Peyer's patch (tissue), 4 donors: ENCODE measurements at regions not wholly inside any gene's neighbourhood (a gene's known extent, or its start where the extent isn't known, plus 50 kb on each side); places are given as distances from the start of the nearest gene placed in this dataset.

ENCODE experiments used
- DNase-seq, 3 donors: peaks; one replicate each; pipeline ENCODE4 v3.0.0-alpha.2; 2017 to 2019
- H3K27ac ChIP-seq, 4 donors: fragments of 200-600 bp; sonication (generic); one replicate each; pipeline ENCODE4 v1.5.1; 2016 to 2019
- H3K27me3 ChIP-seq, 2 donors: fragments of 200-600 bp; sonication (generic); one replicate each; pipeline ENCODE4 v1.5.1; 2019
- H3K36me3 ChIP-seq, 3 donors: fragments of 200-600 bp; sonication (generic); one replicate each; pipeline ENCODE4 v1.5.1; 2016 to 2019
- H3K4me1 ChIP-seq, 4 donors: fragments of 200-600 bp; sonication (generic); one replicate each; pipeline ENCODE4 v1.5.1; 2016 to 2019
- H3K4me3 ChIP-seq, 4 donors: fragments of 200-600 bp; sonication (generic); 1 replicate in 3 of 4; 2 replicates in 1 of 4; pipeline ENCODE4 v1.5.1; 2016 to 2019; ENCODE audit warnings: mild to moderate bottlenecking in 1 of 4
- H3K9me3 ChIP-seq, 4 donors: fragments of 200-600 bp; sonication (generic); one replicate each; pipeline ENCODE4 v1.5.1; 2016 to 2019; ENCODE audit warnings: mild to moderate bottlenecking in 1 of 4
- POLR2A ChIP-seq, 2 donors: fragments of 450-650 bp; IDR thresholded peaks; one replicate each; pipeline ENCODE4 v1.5.1; 2017; ENCODE audit warnings: antibody characterized with exemption in 2 of 2, mild to moderate bottlenecking in 2 of 2, moderate library complexity in 2 of 2
- TF ChIP-seq, protein P1 (sequence below), 6 experiments: fragments of 450-650 bp in 4 of 6; fragments of 200-600 bp in 2 of 6; sonication (generic) in 1 of 6; IDR thresholded peaks; one replicate each; pipeline ENCODE4 v1.5.1; 2017 to 2019; ENCODE audit warnings: antibody characterized with exemption in 6 of 6, mild to moderate bottlenecking in 3 of 6, moderate library complexity in 1 of 6

DNA sequence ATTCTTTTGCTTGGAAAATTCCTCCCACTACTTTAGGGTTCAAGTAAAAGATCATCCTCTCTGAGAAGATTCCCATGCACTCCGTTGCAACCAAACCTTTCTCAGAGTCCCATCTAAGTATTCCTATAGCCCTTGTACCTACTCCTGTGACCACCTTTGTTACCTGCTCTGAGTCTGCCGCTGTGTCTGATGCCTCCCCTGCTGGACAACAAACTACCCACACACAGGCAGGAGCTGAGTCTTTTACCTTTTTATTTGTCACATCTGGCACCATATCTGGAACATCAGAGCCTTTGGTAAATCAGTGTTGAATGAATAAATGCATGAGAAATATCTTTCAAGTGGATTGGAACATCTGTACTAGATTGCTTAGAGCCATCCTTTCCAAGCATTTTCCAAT, 82.1 kb upstream of the FLRT2 start:
- no peaks in the 10 kb centered on the region for H3K4me1 ChIP-seq
- no peaks in the 10 kb centered on the region for H3K27me3 ChIP-seq
- TF ChIP-seq POLR2A (IDR thresholded peaks at IDR 0.05) = no peak
- TF ChIP-seq, protein P1, sequence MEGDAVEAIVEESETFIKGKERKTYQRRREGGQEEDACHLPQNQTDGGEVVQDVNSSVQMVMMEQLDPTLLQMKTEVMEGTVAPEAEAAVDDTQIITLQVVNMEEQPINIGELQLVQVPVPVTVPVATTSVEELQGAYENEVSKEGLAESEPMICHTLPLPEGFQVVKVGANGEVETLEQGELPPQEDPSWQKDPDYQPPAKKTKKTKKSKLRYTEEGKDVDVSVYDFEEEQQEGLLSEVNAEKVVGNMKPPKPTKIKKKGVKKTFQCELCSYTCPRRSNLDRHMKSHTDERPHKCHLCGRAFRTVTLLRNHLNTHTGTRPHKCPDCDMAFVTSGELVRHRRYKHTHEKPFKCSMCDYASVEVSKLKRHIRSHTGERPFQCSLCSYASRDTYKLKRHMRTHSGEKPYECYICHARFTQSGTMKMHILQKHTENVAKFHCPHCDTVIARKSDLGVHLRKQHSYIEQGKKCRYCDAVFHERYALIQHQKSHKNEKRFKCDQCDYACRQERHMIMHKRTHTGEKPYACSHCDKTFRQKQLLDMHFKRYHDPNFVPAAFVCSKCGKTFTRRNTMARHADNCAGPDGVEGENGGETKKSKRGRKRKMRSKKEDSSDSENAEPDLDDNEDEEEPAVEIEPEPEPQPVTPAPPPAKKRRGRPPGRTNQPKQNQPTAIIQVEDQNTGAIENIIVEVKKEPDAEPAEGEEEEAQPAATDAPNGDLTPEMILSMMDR (IDR thresholded peaks at IDR 0.05) = no peak
- H3K4me3 ChIP-seq = no peak overlapping the region
- no peaks in the 10 kb centered on the region for H3K9me3 ChIP-seq
- H3K36me3 ChIP-seq = no peaks in the 10 kb centered on the region
- DNase-seq = no peak
- no peak overlapping the region for H3K27ac ChIP-seq

DNA sequence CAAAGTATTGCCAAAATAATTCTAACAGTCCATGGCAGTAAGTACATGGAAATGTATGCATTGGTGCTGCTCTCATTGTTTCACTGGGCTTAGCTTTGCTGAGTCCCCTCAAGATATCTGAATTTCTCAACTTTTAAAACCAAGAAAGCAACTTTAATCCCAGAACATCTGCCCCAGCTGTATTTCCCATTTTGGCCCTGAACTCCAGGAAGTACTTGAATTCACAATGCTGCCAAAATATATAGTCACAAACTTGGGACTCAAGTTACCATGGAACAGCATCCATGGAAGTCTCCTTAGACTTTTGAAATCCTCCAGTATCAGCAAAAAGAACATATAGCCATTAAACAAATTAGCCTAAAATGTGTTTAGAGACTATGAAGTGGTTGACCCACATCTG, 78.5 kb upstream of the FLRT2 start:
- H3K27ac ChIP-seq = no peak overlapping the region
- no peak for TF ChIP-seq POLR2A (IDR thresholded peaks at IDR 0.05)
- TF ChIP-seq, protein P1 (IDR thresholded peaks at IDR 0.05) = no peak
- no peak for DNase-seq
- H3K27me3 ChIP-seq = no peaks in the 10 kb centered on the region
- H3K4me3 ChIP-seq = no peak overlapping the region
- H3K9me3 ChIP-seq = no peaks in the 10 kb centered on the region
- no peaks in the 10 kb centered on the region for H3K4me1 ChIP-seq
- no peaks in the 10 kb centered on the region for H3K36me3 ChIP-seq

DNA sequence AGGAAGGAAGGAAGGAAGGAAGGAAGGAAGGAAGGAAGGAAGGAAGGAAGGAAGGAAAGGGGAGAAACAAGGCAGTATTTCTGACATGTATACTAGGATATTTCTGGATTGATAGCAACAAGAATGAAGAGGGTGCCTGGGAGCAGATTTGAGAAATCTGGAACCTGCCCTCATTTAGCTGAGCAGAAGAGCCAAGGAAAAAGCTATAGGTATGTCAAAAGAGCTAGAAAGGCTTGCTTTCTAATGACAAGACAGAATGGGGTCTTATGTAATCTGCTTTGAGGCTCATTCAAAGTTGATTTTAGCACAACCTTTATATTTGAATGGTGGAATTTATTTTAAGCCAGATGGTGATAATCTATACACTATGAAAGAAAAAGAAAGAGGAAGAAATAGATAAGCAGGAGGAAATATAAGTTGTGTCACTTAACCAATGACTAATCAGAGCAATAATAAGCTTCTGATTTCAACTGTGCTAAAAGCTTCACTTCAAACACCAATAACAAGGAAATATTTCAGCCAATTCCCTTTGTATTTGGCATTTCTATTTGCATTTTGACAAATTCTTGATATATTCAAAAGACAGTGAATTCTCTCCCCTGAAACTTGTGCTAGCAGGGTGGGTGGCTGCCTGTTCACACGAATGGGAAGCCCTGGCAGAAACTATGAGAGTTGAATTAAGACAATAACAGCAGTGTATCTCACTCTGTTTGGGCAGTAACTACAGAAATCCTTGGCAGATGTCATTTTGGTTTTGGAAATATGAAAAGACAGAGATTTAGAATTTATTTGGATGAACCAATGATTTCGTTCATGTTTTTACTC, 76.3 kb upstream of the FLRT2 start:
- Histone ChIP-seq H3K9me3 (no peaks in the 10 kb centered on the region), H3K4me3 (no peak overlapping the region), H3K27me3 (no peaks in the 10 kb centered on the region), H3K36me3 (no peaks in the 10 kb centered on the region), H3K4me1 (no peaks in the 10 kb centered on the region), H3K27ac (no peak overlapping the region)
- no peak for DNase-seq
- TF ChIP-seq, protein P1 (IDR thresholded peaks at IDR 0.05) = no peak
- TF ChIP-seq POLR2A (IDR thresholded peaks at IDR 0.05) = no peak

DNA sequence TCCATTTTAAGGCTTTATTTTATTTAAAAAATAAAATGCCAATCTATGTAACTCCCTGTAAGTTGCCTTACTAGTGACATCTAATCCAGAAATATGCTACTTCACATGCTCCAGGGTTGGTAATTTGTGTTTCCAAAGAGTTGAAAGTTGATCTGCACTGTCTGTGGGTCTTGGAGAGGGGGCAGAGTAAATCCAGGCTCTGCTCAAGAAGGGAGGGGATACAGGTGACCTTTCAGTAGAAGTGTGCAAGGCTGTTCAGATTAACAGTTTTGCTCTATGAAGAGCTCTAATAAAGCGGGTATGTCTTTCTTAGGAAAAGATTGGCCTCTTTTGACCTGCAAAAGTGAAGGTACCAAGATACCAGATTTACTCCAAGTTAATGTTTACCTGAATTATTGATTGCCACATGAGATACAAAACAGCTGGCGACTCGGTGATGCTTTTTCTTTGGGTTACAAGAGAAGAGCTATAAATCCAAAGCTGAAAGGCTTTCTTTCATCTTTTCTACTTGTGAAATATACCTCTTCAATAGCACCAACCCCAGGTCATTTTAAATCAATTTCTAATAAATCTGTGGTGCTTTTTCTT, 75.6 kb upstream of the FLRT2 start:
- TF ChIP-seq, protein P1 (IDR thresholded peaks at IDR 0.05) = no peak
- TF ChIP-seq POLR2A (IDR thresholded peaks at IDR 0.05) = no peak

DNA sequence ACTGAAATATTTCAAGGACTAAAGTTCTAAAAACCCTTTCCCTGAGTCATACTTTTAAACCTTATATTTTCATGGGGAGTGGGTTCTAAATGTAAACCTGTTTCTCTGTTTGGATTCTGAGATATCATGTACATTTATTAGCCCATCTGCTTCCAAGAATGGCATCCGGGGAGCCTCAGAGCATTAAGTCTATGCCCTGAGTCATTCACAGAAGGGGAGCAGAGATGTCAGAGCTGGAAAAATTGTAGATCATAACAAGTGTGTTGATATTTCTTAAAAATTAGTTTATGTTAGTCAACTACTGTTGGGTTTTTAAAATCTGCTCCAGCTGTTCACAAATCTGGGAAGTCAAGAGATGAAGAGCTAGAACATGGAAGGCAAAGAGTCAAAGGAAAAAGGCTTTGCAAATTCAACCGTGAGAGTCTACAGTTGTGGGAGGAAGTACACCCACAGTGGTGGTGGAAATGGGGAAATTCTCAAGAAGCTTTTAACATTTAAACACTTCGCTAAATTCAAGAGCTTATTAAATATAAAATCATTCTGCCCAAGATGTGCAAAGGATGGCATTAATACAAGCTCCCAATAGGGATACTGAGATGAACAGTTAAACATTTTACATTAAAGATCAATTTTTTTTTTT, 70.5 kb upstream of the FLRT2 start:
- DNase-seq = no peak
- Histone ChIP-seq H3K4me3 (no peak overlapping the region), H3K27ac (no peak overlapping the region), H3K27me3 (no peaks in the 10 kb centered on the region), H3K4me1 (no peaks in the 10 kb centered on the region), H3K36me3 (no peaks in the 10 kb centered on the region), H3K9me3 (no peaks in the 10 kb centered on the region)
- TF ChIP-seq POLR2A (IDR thresholded peaks at IDR 0.05) = no peak
- TF ChIP-seq, protein P1 (IDR thresholded peaks at IDR 0.05) = no peak

More for the DNA sequence above, 75.6 kb upstream of the FLRT2 start:
- H3K4me3 ChIP-seq = no peak overlapping the region
- no peaks in the 10 kb centered on the region for H3K27me3 ChIP-seq
- H3K9me3 ChIP-seq = no peaks in the 10 kb centered on the region
- no peak overlapping the region for H3K27ac ChIP-seq
- no peaks in the 10 kb centered on the region for H3K36me3 ChIP-seq
- no peak for DNase-seq
- H3K4me1 ChIP-seq = no peaks in the 10 kb centered on the region
